CD8-positive, alpha-beta memory T cell (primary cell): ENCODE measurements at regions not wholly inside any gene's neighbourhood (a gene's known extent, or its start where the extent isn't known, plus 50 kb on each side); places are given as distances from the start of the nearest gene placed in this dataset.

Experiments used
- CTCF ChIA-PET: fragments of 350-600 bp; sonication (Branson Sonifier 250); formaldehyde crosslinking; loops from one replicate; lab custom pipeline; 2021; ENCODE audit warnings: antibody characterized with exemption; lab: Charles Lee
- POLR2A ChIA-PET: fragments of 350-600 bp; sonication (Branson Sonifier 250); formaldehyde crosslinking; loops from one replicate; lab custom pipeline; 2021; ENCODE audit warnings: antibody characterized with exemption; lab: Charles Lee
- DNase-seq, 5 donors: peaks; one replicate each; pipeline versions ENCODE4 v3.0.0 to v3.0.0-alpha.2; 2020 to 2022; ENCODE audit warnings: mixed read lengths in 1 of 5
- H3K27ac ChIP-seq: one replicate; pipeline ENCODE4 v1.7.0; 2013; ENCODE audit warnings: low read depth, mild to moderate bottlenecking, low read length, moderate library complexity
- H3K27me3 ChIP-seq: 2 replicates; pipeline ENCODE4 v1.7.0; 2013; ENCODE audit warnings: low read length, mild to moderate bottlenecking; ENCODE audit not compliant: insufficient read depth, poor library complexity, severe bottlenecking
- H3K36me3 ChIP-seq: 2 replicates; pipeline ENCODE4 v1.7.0; 2013; ENCODE audit warnings: mild to moderate bottlenecking, low read length, moderate library complexity; ENCODE audit not compliant: insufficient read depth
- H3K4me1 ChIP-seq: 2 replicates; pipeline ENCODE4 v1.7.0; 2013; ENCODE audit warnings: mild to moderate bottlenecking, low read length, moderate library complexity; ENCODE audit not compliant: insufficient read depth
- H3K4me3 ChIP-seq: 2 replicates; pipeline ENCODE4 v1.7.0; 2013; ENCODE audit warnings: mild to moderate bottlenecking, low read length
- H3K9me3 ChIP-seq: 2 replicates; pipeline ENCODE4 v1.7.0; 2013; ENCODE audit warnings: mild to moderate bottlenecking, low read length
- H3K27ac Mint-ChIP-seq, 8 donors: one replicate each; pipeline ENCODE4 v1.8.0; 2020 to 2021; ENCODE audit warnings: mixed read lengths in 8 of 8, mild to moderate bottlenecking in 6 of 8, inconsistent platforms in 3 of 8, moderate library complexity in 3 of 8
- H3K27me3 Mint-ChIP-seq, 2 donors: one replicate each; pipeline ENCODE4 v1.8.0; 2020 to 2021; ENCODE audit warnings: mixed read lengths in 2 of 2, mild to moderate bottlenecking in 1 of 2, moderate library complexity in 1 of 2
- H3K36me3 Mint-ChIP-seq, 3 donors: one replicate each; pipeline ENCODE4 v1.8.0; 2020 to 2021; ENCODE audit warnings: mixed read lengths in 3 of 3, inconsistent platforms in 1 of 3, mild to moderate bottlenecking in 1 of 3
- H3K4me1 Mint-ChIP-seq, 3 donors: one replicate each; pipeline ENCODE4 v1.8.0; 2020 to 2021; ENCODE audit warnings: mixed read lengths in 3 of 3, inconsistent platforms in 1 of 3, mild to moderate bottlenecking in 1 of 3
- H3K4me3 Mint-ChIP-seq, 7 donors: one replicate each; pipeline ENCODE4 v1.8.0; 2020 to 2021; ENCODE audit warnings: mixed read lengths in 7 of 7, mild to moderate bottlenecking in 6 of 7, moderate library complexity in 4 of 7, inconsistent platforms in 2 of 7
- H3K9me3 Mint-ChIP-seq, 5 donors: one replicate each; pipeline ENCODE4 v1.8.0; 2020 to 2022; ENCODE audit warnings: mixed read lengths in 5 of 5, mild to moderate bottlenecking in 3 of 5, moderate library complexity in 2 of 5, inconsistent platforms in 1 of 5

GRCh38 chr13:110825516-110825915, 89.4 kb downstream of the ANKRD10 start:
- Mint-ChIP-seq H3K36me3 (peaks cover 0 to 8% (median 0%) of the 10 kb centered on the region in 3 donors), H3K27me3 (peaks cover 0 to 9% of the 10 kb centered on the region in 2 donors), H3K4me1 (peaks cover 4 to 20% (median 8%) of the 10 kb centered on the region in 3 donors), H3K9me3 (no peaks in the 10 kb centered on the region), H3K4me3 (no peak overlapping the region), H3K27ac (no peak overlapping the region)
- DNase-seq, result no peak
- Histone ChIP-seq H3K9me3 (no peaks in the 10 kb centered on the region), H3K27me3 (no peaks in the 10 kb centered on the region), H3K36me3 (no peaks in the 10 kb centered on the region), H3K4me3 (no peak overlapping the region), H3K27ac (no peak overlapping the region), H3K4me1 (no peaks in the 10 kb centered on the region)
- ChIA-PET CTCF (interaction anchor here (0.7 to 0.8 kb wide), 2 partner anchors 141 to 181 kb away, joined by 3 to 4 read pairs; no protein-coding TSS in a partner anchor), POLR2A (no interaction called here)

DNA sequence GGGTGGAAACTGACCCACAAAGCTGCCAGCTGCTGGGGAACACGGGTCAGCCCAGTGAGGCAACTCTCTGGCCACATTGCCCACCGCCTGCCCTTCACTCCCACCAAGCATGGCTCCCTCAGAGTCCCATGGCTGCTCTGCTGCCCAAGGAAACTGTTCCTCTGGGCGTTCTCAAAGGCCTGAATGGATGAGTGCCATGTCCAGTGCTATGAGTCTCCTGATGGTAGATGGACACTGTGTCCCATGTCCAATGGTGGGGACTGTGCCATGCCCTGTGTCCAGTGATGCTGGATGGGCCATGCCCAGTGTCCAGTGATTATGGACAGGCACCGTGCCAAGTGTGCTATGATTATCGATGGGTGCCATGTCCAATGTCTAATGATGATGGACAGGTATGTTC, 88.8 kb downstream of the ANKRD10 start:
- Mint-ChIP-seq H3K4me3 (no peak overlapping the region), H3K4me1 (peaks cover 4 to 20% (median 8%) of the 10 kb centered on the region in 3 donors), H3K36me3 (peaks cover 0 to 8% (median 0%) of the 10 kb centered on the region in 3 donors), H3K9me3 (no peaks in the 10 kb centered on the region), H3K27me3 (peaks cover 3 to 9% of the 10 kb centered on the region in 2 donors), H3K27ac (no peak overlapping the region)
- Histone ChIP-seq H3K4me3 (no peak overlapping the region), H3K36me3 (no peaks in the 10 kb centered on the region), H3K27me3 (no peaks in the 10 kb centered on the region), H3K4me1 (no peaks in the 10 kb centered on the region), H3K27ac (no peak overlapping the region), H3K9me3 (no peaks in the 10 kb centered on the region)
- CTCF ChIA-PET, result no interaction called here
- POLR2A ChIA-PET, result no interaction called here
- DNase-seq, result no peak

DNA sequence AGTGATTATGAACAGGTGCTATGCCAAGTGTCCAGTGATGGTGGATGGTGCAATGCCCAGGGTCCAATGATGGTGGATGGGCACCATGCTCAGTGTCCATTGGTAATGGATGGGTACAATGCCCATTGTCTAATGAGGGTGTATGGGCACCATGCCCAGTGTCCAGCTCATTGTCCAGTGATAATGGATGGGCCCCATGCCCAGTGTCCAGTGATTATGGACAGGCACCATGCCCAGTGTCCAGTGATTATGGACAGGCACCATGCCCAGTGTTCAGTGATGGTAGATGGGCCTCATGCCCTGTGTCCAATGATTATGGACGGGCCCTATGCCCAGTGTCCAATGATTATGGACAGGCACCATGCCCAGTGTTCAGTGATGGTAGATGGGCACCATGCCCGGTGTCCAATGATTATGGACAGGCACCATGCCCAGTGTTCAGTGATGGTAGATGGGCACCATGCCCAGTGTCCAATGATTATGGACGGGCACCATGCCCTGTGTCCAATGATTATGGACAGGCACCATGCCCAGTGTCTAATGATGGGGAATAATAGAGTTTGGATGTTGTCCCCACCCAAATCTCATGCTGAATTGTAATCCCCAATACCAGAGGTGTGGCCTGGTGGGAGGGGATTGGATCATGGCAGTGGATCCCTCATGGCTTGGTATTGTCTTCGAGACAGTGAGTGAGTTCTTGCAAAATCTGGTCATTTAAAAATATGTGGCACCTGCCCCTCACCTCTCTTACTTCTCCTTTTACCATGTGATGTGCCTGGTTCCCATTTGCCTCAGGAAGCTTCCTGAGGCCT, 87.8 kb downstream of the ANKRD10 start:
- no peak for DNase-seq
- H3K9me3 Mint-ChIP-seq, result no peaks in the 10 kb centered on the region
- no peak overlapping the region for H3K27ac Mint-ChIP-seq
- H3K4me1 Mint-ChIP-seq, result peaks cover 3 to 14% (median 4%) of the 10 kb centered on the region in 3 donors
- Histone ChIP-seq H3K4me1 (no peaks in the 10 kb centered on the region), H3K36me3 (no peaks in the 10 kb centered on the region), H3K27me3 (no peaks in the 10 kb centered on the region), H3K9me3 (no peaks in the 10 kb centered on the region), H3K4me3 (no peak overlapping the region), H3K27ac (no peak overlapping the region)
- H3K4me3 Mint-ChIP-seq, result no peak overlapping the region
- peaks cover 0 to 8% (median 0%) of the 10 kb centered on the region in 3 donors for H3K36me3 Mint-ChIP-seq
- ChIA-PET CTCF (no interaction called here), POLR2A (no interaction called here)
- H3K27me3 Mint-ChIP-seq, result peaks cover 5 to 9% of the 10 kb centered on the region in 2 donors
